ENCODE measurements at regions not wholly inside any gene's neighbourhood (a gene's known extent, or its start where the extent isn't known, plus 50 kb on each side); places are given as distances from the start of the nearest gene placed in this dataset.

DNA sequence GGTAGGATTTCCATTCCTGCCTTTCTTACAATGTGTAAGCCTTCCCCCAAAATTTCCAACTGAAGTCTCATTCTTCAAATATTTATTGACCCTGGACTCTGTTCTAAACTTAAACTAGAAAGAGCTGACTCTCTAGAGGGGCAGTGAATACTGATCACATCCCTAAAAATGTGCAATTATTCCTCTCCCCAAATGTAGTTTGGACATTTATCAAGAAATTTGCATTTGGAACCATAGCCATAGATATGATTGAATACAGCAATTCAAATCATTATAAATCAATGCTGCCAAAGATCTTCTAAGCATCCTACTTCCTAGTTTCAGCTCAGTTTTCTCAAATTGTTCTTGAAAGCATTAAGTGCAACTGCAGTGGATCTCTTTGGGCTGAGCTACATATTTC is 525.7 kb downstream of the RAB28 start:
- no peak for TF ChIP-seq JUND (CRISPR knock-in tag; IDR thresholded peaks at IDR 0.05)
- TF ChIP-seq ZNF264 (CRISPR knock-in tag; IDR thresholded peaks at IDR 0.05): no peak
- no peak for TF ChIP-seq ZFYVE20 (CRISPR knock-in tag; IDR thresholded peaks at IDR 0.05; ENCODE audit: borderline replicate concordance, low read depth)
- TF ChIP-seq, protein P1, sequence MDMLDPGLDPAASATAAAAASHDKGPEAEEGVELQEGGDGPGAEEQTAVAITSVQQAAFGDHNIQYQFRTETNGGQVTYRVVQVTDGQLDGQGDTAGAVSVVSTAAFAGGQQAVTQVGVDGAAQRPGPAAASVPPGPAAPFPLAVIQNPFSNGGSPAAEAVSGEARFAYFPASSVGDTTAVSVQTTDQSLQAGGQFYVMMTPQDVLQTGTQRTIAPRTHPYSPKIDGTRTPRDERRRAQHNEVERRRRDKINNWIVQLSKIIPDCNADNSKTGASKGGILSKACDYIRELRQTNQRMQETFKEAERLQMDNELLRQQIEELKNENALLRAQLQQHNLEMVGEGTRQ (IDR thresholded peaks at IDR 0.05; ENCODE audit: low read depth, low read length): no peak
- TF ChIP-seq, protein P1 (CRISPR knock-in tag; IDR thresholded peaks at IDR 0.05; ENCODE audit: borderline replicate concordance): no peak
- no peak for TF ChIP-seq ESRRA (CRISPR knock-in tag; IDR thresholded peaks at IDR 0.05; ENCODE audit: low read depth)
- TF ChIP-seq RELA (CRISPR knock-in tag; IDR thresholded peaks at IDR 0.05): no peak
- no peak for TF ChIP-seq MATR3 (CRISPR knock-in tag; IDR thresholded peaks at IDR 0.05)
- TF ChIP-seq CEBPB (IDR thresholded peaks at IDR 0.05; ENCODE audit: borderline replicate concordance, low read depth, low read length): no peak
- TF ChIP-seq POLR2AphosphoS2 (IDR thresholded peaks at IDR 0.05; ENCODE audit: low read depth, low read length): no peak
- TF ChIP-seq, protein P2, sequence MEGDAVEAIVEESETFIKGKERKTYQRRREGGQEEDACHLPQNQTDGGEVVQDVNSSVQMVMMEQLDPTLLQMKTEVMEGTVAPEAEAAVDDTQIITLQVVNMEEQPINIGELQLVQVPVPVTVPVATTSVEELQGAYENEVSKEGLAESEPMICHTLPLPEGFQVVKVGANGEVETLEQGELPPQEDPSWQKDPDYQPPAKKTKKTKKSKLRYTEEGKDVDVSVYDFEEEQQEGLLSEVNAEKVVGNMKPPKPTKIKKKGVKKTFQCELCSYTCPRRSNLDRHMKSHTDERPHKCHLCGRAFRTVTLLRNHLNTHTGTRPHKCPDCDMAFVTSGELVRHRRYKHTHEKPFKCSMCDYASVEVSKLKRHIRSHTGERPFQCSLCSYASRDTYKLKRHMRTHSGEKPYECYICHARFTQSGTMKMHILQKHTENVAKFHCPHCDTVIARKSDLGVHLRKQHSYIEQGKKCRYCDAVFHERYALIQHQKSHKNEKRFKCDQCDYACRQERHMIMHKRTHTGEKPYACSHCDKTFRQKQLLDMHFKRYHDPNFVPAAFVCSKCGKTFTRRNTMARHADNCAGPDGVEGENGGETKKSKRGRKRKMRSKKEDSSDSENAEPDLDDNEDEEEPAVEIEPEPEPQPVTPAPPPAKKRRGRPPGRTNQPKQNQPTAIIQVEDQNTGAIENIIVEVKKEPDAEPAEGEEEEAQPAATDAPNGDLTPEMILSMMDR (CRISPR knock-in tag; IDR thresholded peaks at IDR 0.05): no peak
- TF ChIP-seq HMGA1 (CRISPR knock-in tag; conservative IDR thresholded peaks at IDR 0.05): no peak
- TF ChIP-seq ATF1 (CRISPR knock-in tag; IDR thresholded peaks at IDR 0.05): no peak

Data from HepG2 (cell line).